Inflammatory macrophage treated with lipopolysaccharide for 4 hours (primary cell): ENCODE measurements at regions not wholly inside any gene's neighbourhood (a gene's known extent, or its start where the extent isn't known, plus 50 kb on each side); places are given as distances from the start of the nearest gene placed in this dataset.

Experiments
- DNase-seq: peaks from one replicate; pipeline ENCODE4 v3.0.0-alpha.2; 2020

GRCh38 chr21:27447843-27448242, 481.0 kb upstream of the ADAMTS5 start:
- DNase-seq = no peak

DNA sequence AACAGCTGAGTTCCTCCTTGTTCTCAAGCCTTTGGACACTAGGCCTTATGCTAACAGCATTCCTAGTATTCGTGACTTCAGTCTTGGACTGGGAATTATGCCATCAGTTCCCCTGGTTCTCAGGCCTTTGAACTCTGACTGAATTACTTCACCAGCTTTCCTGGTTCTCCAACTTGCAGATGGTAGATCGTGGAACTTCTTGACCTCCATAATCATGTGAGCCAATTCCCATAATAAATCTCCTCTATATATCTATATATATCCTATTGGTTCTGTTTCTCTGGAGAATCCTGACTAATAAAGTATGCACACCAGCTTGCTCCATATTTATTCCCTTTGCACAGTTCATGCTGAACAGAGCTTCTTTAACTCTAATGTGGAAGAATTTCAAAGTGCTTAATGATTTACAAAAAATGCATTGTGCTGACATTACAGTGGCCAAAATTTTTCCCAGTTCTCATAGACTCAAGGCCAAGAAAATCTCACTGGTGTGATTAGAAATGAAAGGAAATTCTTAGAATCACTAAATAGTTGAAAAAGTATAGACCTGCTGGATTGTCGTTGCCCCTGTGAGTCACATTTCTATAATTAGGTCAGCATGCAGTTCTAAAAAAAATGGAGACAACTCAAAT, 462.9 kb upstream of the ADAMTS5 start:
- no peak for DNase-seq

DNA sequence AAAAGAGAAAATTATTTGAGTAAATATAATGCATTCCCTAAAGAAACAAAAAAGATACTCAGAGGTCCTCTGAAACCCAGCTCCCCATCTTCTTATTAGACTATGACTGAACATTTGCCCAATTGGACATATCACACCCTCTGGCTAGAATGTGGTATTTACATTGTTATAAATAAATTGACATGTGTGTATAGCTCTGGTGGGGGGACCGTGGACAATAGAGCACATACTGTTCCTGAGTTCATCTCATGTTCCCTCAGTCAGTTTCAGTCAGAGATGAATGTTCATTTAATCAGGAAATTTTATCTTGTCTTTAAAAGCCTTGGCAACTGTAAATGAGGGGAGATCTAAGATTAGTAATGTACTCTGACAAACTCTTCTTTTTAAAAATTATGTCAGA, 459.3 kb upstream of the ADAMTS5 start:
- DNase-seq = no peak

- DNase-seq = no peak
These were observed 458.7 kb upstream of the ADAMTS5 start for GRCh38 chr21:27425574-27425973.

DNA sequence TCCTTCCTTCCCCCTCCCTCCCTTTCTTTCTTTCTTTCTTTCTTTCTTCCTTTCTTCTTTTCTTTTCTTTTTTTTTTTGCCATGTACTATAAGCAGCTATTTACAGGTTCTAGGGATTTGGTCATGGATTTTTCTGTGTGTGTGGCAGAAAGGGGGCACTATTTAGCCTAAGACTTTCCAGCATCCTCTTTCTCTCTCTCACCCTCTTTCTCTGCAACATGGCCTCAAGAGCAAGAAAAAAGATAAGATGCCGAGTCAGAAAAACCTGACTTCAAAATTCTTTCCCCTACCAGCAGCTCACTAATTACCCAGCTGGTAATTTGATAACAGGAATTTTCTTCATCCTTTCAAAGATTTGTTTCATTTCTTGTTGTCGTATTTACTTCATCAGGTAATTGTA, 458.3 kb upstream of the ADAMTS5 start:
- no peak for DNase-seq

DNA sequence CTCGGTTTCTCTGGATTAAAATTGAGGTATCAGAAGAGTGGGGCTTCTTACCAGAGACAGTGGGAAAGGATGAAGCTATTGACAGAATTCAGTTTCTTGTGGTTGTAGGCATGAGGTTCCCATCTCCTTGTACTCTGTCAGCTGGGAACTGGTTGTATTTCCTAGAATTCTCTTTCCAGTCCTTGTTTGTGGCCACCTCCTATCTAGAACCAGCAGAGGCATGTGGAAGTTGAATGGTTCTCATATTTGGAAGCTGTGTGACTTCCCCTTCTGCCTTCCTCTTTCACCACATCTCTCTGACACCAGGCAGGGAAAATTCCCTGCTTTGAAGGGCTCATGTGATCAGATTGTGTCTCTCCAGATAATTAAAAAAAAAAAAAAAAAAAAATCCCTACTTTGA, 457.7 kb upstream of the ADAMTS5 start:
- DNase-seq = no peak

GRCh38 chr21:27423906-27424595, 457.2 kb upstream of the ADAMTS5 start:
- no peak for DNase-seq

- DNase-seq = no peak
These were observed 456.1 kb upstream of the ADAMTS5 start for GRCh38 chr21:27423038-27423437.

GRCh38 chr21:27422435-27422834, 455.5 kb upstream of the ADAMTS5 start:
- DNase-seq = no peak

DNA sequence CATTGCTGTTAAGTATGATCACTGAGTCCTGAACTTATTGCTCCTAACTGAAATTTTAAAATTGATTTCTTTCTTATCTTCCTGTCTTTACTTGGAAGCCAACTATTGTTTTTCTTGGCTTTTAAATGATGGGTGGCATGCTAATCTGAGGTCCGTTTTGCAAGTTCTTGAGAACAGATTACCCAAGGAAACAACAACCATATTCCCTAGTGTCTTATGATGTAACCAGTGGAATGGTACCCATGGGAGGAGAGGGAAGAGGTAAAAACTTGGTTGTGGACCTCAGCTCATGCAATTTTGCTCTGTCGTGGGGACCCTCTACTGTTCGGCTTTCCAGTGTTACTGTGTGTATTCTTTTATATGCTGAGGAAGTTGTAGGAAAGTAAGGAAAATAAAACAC, 454.8 kb upstream of the ADAMTS5 start:
- no peak for DNase-seq

DNA sequence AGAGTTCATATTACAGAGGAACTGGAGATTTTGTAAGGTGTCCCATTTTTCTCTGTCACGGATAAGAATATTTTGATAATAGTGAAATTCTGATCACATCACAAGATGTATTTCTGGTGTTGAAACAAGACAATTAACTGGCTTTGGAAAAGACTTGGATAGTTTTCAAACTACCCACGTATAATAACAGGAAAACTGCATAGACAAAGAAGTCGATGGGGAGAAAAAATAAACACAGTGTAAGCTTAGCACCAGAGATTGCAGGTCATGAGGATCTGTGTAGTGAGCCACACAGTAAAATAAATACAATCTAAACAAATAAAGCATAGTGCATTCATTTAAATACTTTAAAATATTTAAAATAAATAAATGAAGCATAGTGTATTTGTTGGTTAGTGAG, 452.3 kb upstream of the ADAMTS5 start:
- DNase-seq = no peak

- no peak for DNase-seq
These were observed 451.5 kb upstream of the ADAMTS5 start for GRCh38 chr21:27418346-27418745.

GRCh38 chr21:27412530-27412929, 445.6 kb upstream of the ADAMTS5 start:
- no peak for DNase-seq

DNA sequence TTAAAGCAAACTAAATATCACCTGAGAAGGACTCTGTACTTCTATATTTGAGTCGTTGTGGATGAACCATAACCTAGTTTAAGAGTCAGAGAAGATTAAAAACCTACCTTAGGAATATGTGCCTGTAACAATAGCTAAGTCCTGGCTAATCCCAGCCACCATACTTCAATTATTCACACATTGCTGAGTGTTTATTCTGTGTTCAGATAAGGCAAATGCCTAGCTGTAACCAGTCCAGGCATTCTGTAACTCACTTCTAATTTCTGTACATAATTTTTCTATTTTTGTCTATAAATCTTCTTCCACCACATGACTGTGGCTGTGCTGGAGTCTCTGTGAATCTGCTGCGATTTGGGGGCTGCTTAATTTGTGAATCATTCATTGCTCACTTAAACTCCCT, 441.9 kb upstream of the ADAMTS5 start:
- DNase-seq = no peak

GRCh38 chr21:27407271-27407670, 440.4 kb upstream of the ADAMTS5 start:
- no peak for DNase-seq

DNA sequence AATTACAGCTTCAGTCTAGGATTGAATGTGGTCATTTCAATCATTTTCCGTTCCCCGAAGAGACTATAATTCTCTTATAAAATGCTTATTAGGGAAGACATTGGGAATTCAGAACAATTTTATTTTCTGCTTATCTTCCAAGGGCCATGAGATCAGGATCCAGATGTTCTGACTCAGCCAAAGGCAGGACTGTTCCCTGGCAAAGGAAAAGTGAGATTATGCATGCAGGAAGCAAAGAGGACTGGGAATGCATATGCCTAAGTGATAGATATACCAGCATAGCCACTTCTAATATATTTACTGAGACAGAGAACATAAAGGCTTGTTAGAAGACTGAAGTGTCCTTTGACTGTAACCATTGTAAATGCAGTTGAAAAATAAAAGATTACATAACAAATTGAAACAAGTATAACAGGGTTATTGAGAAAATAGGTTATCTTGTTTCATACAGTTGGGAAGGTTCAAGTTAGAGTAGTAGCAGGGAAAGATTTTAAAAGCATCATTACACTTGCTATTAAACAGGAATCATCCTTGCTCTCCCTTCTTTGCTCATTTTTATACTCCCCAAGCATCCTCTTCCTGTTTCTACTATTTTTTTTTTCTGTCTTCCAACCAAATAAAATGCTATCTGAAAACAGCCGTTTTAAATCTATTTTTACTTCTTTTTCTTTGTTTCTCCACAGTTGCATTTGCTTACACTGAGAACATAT, 439.6 kb upstream of the ADAMTS5 start:
- no peak for DNase-seq

DNA sequence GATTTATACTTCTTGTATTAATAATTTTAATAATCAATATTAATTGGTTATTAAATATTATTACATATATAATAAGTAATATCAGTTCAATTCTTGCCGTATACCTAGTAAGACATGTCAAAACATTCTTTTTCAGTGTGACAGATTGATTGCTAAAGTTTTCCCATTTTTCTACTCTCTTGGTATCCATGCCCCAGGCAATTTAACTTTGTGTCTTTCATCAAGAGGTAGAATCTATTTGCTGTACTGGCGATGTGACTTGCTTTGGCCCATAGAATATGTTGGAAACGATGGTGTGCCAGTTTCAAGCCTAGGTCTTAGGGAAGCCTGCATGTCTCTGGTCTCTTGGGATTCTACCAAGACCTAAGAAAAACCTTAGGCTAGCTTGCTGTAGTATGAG, 436.1 kb upstream of the ADAMTS5 start:
- DNase-seq = no peak

DNA sequence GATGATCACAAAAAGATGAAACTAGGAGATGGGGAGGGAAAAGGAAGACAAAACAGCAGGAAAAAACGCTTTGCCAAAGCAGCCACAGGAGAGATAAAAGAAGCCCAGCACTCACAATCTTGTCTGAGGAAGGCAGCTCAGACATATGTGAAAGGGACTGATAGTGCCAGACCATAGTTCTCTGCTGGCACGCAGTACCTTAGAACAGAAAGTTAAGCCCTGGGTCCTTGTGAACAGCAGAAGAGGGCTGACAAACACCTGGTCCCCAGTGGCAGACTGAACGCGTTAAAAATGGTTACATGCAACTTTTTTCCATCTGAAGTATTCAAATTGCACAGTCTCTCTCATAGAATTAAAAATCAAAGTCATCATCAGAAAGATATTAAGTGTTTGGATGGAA, 433.2 kb upstream of the ADAMTS5 start:
- DNase-seq = no peak

DNA sequence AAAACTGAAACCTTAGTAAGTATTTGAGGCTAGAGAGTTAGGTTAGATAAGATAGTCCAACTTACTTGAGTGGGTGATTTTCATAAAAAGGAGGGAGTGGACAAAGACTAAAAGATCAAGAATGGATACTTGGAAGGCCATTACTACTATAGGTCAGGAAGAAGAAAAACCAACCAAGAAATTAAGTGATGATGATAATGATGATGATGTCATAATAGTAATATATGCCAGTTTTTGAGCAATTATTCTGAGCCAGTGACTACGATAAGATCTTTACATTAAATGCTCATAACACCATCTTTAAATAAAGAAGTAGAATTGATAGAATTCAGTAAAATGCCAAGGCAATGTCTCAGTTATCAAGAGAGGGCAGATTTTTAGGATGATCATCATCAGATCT, 430.7 kb upstream of the ADAMTS5 start:
- no peak for DNase-seq

DNA sequence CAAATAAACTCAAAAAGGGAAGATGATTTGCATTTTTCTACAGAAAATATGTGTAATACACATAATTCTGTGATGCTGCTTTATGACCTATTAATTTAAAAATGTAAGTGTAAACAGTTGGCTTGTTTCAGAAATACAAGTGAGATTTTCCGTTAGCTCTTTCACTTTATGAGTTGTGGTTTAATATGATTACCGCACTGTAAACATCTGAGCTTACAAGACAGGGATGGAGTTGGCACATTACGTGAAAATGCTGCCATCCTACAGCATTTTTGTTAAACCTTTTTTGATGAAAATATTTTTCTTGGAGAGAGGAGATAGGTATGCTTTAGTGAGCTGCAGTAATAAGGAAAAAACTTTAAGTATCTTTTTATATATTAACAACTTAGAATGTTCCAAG, 426.8 kb upstream of the ADAMTS5 start:
- DNase-seq = no peak

- DNase-seq = no peak
These were observed 425.1 kb upstream of the ADAMTS5 start for GRCh38 chr21:27391990-27392389.

DNA sequence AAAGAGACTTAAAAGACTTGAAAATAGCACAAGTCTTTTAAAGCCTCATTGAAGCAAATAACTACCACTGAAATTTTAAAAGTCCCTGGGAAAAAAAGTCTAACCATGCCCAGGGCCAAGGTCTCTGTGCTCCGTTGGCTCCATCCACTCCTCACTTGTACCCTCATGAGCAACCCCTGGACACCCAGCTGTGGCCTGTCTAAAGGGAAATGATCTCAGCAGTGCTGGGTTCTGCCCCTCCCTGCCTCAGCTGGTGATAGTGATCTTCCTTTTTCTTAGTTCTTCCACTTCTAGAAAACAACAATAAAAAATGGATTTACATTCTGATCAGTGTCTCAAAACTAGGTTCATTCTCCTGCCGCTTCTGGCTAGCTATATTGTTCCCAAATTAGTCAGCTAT, 423.5 kb upstream of the ADAMTS5 start:
- DNase-seq = no peak

- no peak for DNase-seq
These were observed 421.9 kb upstream of the ADAMTS5 start for GRCh38 chr21:27388825-27389224.

DNA sequence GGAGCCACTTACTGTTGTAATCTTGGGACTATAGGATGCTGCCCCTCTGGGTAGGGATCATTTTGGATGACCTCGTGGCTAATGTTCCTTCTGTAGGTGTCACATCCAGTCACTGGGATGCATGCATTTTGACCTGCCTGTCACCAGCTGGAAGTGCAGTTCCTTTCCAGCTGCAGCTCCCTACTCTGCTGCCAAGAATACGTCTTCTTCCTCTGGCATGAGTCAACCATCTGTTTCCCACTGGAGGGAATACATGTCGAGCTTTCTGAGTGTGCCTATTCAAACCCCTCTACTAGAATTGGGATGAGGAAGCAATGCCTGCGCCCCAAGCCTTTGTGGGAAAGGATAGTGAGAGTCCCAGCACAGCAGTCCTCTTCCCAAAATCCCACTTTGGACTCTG, 415.5 kb upstream of the ADAMTS5 start:
- no peak for DNase-seq

GRCh38 chr21:27380303-27380702, 413.4 kb upstream of the ADAMTS5 start:
- DNase-seq = no peak
